Activated naive CD4-positive, alpha-beta T cell treated with anti-CD3 and anti-CD28 coated beads, Interleukin-2, amount 50 U/mL, for 72 hours (primary cell): ENCODE measurements at regions not wholly inside any gene's neighbourhood (a gene's known extent, or its start where the extent isn't known, plus 50 kb on each side); places are given as distances from the start of the nearest gene placed in this dataset.

Source experiments
- ATAC-seq, 2 donors: fragments of 150-1000 bp; cut with Tn5 transposase; 2 replicates each; pipeline ENCODE4 v1.10.0; 2021; ENCODE audit warnings: mild to moderate bottlenecking in 2 of 2, moderate library complexity in 2 of 2
- DNase-seq, 2 donors: peaks; one replicate each; pipeline ENCODE4 v3.0.0; 2021 to 2022; ENCODE audit warnings: low spot score in 2 of 2
- H3K27ac Mint-ChIP-seq, 2 donors: one replicate each; pipeline ENCODE4 v1.8.0; 2022; ENCODE audit warnings: mild to moderate bottlenecking in 2 of 2, mixed read lengths in 2 of 2
- H3K36me3 Mint-ChIP-seq, 2 donors: one replicate each; pipeline ENCODE4 v1.8.0; 2022; ENCODE audit warnings: mixed read lengths in 2 of 2
- H3K9me3 Mint-ChIP-seq, 2 donors: one replicate each; pipeline ENCODE4 v1.8.0; 2022; ENCODE audit warnings: mixed read lengths in 2 of 2

DNA sequence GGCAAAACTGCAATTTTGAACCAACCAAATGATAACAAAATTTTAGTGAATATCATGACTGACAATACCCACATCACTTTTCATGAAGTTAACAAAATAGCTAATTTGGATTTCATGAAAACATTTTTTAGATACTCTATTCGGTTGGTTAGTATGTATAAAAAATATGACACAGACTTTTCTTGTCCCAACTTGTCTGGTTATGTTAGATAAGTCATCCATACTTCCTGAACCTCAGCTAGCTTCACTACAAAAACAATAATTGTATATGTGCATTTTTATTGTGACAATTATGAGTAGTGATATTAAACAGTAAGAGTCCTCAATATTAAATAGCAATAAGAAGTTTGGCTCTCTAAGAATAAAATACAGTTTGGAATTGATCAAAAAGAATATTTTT lies 408.1 kb upstream of the DSEL start:
- no peak overlapping the region for H3K27ac Mint-ChIP-seq
- DNase-seq: no peak
- H3K36me3 Mint-ChIP-seq: no peaks in the 10 kb centered on the region
- ATAC-seq: no peak
- peaks cover 0 to 18% of the 10 kb centered on the region in 2 donors for H3K9me3 Mint-ChIP-seq

- DNase-seq (no peak), ATAC-seq (no peak)
- no peak overlapping the region for H3K27ac Mint-ChIP-seq
- H3K36me3 Mint-ChIP-seq: no peaks in the 10 kb centered on the region
- peaks cover 0 to 19% of the 10 kb centered on the region in 2 donors for H3K9me3 Mint-ChIP-seq
These were observed 402.8 kb upstream of the DSEL start for GRCh38 chr18:67919316-67919715.

GRCh38 chr18:67916097-67916496 lies 399.6 kb upstream of the DSEL start:
- no peak overlapping the region for H3K27ac Mint-ChIP-seq
- H3K36me3 Mint-ChIP-seq: no peaks in the 10 kb centered on the region
- H3K9me3 Mint-ChIP-seq: peaks cover 0 to 13% of the 10 kb centered on the region in 2 donors
- DNase-seq: no peak
- ATAC-seq: no peak

DNA sequence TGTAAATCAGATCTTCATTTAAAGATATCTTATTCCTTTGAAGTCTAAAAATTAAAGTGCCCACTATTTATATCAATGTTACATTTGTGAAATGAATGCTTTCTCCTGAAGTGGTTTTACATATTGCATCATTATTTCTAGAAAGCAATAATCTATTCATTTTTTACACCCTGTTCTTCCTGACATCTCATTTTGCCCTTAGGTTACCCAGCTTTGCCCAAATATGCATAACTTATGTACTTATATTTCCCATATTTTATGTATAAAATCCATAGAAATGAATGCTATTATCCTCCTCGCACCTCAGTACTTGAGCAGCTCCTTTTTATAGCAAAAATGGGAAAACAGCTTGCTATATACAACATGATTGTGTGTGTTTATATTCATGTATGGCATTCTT lies 396.5 kb upstream of the DSEL start:
- DNase-seq (no peak), ATAC-seq (no peak)
- Mint-ChIP-seq H3K36me3 (no peaks in the 10 kb centered on the region), H3K27ac (no peak overlapping the region), H3K9me3 (no peaks in the 10 kb centered on the region)

GRCh38 chr18:67901573-67901972 lies 385.1 kb upstream of the DSEL start:
- DNase-seq (no peak), ATAC-seq (no peak)
- Mint-ChIP-seq H3K9me3 (no peaks in the 10 kb centered on the region), H3K36me3 (no peaks in the 10 kb centered on the region), H3K27ac (no peak overlapping the region)

GRCh38 chr18:67896451-67896850 lies 379.9 kb upstream of the DSEL start:
- Mint-ChIP-seq H3K9me3 (no peaks in the 10 kb centered on the region), H3K27ac (no peak overlapping the region), H3K36me3 (no peaks in the 10 kb centered on the region)
- ATAC-seq (no peak), DNase-seq (no peak)

DNA sequence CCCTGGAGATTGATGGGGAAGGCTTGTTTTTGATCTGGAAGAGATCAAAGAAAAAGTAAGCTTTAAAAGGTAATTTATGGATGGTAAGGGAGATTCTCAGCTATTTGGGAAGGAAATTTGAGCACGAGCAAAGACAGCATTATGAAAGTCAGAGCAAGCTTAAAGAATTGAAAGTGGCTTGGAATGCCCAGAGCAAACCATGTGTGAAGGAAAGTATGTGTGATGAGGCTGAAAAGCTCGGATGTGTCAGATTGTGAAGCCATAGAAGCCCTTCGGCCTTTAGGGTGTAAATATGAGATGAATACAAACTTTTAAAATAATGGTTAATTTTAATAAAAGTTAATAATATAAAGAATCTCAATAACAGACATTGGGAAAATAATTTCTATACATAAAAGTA lies 377.4 kb upstream of the DSEL start:
- Mint-ChIP-seq H3K27ac (no peak overlapping the region), H3K9me3 (no peaks in the 10 kb centered on the region), H3K36me3 (no peaks in the 10 kb centered on the region)
- ATAC-seq: no peak
- no peak for DNase-seq

DNA sequence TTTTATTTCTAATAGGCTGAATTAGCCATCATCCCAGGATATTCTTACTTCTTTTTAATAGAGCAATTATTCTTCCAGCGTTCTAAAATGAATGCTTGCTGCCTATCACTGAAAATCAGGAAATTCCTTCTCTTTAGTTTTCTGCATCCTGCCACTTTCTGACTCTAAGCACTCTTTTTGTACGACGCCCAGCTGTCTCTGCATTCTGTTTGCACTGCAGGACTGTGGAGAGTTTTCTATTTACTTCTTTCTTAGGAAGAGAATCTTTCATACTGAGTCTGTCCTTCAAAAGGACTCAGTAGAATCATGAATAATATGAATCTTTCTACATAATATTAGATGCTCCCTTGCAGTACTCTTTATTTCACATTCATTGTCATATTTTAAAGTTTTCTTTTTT lies 360.4 kb upstream of the DSEL start:
- Mint-ChIP-seq H3K27ac (no peak overlapping the region), H3K9me3 (no peaks in the 10 kb centered on the region), H3K36me3 (no peaks in the 10 kb centered on the region)
- ATAC-seq (no peak), DNase-seq (no peak)

GRCh38 chr18:67875944-67876343 lies 359.4 kb upstream of the DSEL start:
- ATAC-seq: no peak
- Mint-ChIP-seq H3K27ac (no peak overlapping the region), H3K9me3 (no peaks in the 10 kb centered on the region), H3K36me3 (no peaks in the 10 kb centered on the region)
- no peak for DNase-seq

GRCh38 chr18:67875060-67875459 lies 358.5 kb upstream of the DSEL start:
- H3K9me3 Mint-ChIP-seq: no peaks in the 10 kb centered on the region
- H3K36me3 Mint-ChIP-seq: no peaks in the 10 kb centered on the region
- DNase-seq (no peak), ATAC-seq (no peak)
- no peak overlapping the region for H3K27ac Mint-ChIP-seq

- peaks cover 4 to 6% of the 10 kb centered on the region in 2 donors for H3K9me3 Mint-ChIP-seq
- H3K27ac Mint-ChIP-seq: no peak overlapping the region
- DNase-seq: no peak
- H3K36me3 Mint-ChIP-seq: no peaks in the 10 kb centered on the region
- no peak for ATAC-seq
These were observed 348.9 kb upstream of the DSEL start for GRCh38 chr18:67865400-67865799.

DNA sequence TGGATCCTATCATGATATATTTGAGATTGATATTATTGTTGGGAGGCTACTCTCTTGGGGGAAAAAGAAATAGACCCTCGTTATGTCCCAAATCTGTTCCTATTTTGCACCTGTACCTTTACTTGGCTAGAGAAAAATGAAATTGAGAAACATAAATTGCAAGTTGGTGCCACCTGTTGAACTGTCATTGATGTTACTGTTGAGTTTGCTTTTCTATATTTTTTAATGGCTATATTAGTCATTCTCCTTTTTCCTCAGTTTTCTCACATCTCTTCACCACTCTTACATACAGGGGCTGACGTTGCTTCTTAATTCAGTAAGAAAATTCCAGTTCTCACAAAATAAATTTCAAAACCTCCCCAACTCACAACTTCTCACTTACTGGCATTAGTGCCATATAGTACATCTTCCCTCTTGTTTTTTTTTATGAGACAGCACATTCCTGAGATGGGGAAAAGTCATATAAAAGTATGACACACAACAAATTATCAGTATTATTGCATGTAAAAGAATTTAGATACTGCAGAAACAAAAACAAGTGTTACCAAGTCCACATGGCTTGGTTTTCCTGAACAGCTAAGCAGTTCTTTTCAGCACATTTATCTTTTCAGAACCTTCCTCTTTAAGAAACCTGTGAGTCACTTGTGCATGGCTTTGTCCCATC lies 348.3 kb upstream of the DSEL start:
- H3K9me3 Mint-ChIP-seq: peaks cover 4 to 6% of the 10 kb centered on the region in 2 donors
- ATAC-seq (no peak), DNase-seq (no peak)
- H3K27ac Mint-ChIP-seq: no peak overlapping the region
- no peaks in the 10 kb centered on the region for H3K36me3 Mint-ChIP-seq

DNA sequence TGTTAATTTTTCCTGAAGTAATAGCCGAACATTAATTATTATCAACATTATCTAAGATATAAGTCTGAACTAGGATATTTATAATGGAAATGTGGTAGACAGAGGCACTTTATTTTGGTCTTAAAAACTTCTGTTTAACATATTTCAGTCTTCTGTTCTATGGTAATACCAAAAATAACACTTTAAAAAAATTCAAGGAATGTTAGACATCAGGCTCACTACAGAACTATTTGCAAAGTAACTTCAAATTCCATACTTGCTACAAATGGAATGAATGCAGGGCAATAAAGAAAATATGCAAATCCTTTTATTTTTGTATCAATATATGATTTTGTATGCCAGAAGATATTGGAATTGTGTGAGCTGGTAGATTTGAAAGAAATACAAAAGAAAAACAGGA lies 345.5 kb upstream of the DSEL start:
- no peaks in the 10 kb centered on the region for H3K36me3 Mint-ChIP-seq

DNA sequence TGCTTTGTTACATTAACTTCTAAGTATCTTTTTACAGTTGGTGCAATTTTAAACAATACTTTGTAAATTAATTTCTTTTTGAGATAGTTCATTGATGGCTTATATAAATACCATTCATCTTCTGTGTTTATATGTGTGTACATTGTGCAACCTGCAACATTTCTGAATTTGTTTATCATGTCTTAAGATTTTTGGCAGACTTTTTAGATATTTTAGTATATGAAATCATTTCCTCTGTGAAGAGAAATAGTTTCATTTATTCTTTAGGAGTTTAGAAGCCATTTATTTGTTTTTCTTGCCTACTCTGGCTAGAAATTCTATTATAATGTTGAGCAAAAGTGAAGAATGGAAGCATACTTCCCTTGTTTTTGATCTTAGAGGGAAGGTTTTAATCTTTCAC lies 337.8 kb upstream of the DSEL start:
- no peaks in the 10 kb centered on the region for H3K36me3 Mint-ChIP-seq
- no peak for ATAC-seq
- no peak for DNase-seq
- H3K27ac Mint-ChIP-seq: no peak overlapping the region
- H3K9me3 Mint-ChIP-seq: peaks cover 0 to 5% of the 10 kb centered on the region in 2 donors

More for the DNA sequence above, 345.5 kb upstream of the DSEL start:
- ATAC-seq (no peak), DNase-seq (no peak)
- Mint-ChIP-seq H3K9me3 (peaks cover 4 to 6% of the 10 kb centered on the region in 2 donors), H3K27ac (no peak overlapping the region)

GRCh38 chr18:67846422-67847098 lies 330.0 kb upstream of the DSEL start:
- Mint-ChIP-seq H3K27ac (no peak overlapping the region), H3K36me3 (no peaks in the 10 kb centered on the region), H3K9me3 (peaks cover 0 to 14% of the 10 kb centered on the region in 2 donors)
- DNase-seq: no peak
- ATAC-seq: no peak

DNA sequence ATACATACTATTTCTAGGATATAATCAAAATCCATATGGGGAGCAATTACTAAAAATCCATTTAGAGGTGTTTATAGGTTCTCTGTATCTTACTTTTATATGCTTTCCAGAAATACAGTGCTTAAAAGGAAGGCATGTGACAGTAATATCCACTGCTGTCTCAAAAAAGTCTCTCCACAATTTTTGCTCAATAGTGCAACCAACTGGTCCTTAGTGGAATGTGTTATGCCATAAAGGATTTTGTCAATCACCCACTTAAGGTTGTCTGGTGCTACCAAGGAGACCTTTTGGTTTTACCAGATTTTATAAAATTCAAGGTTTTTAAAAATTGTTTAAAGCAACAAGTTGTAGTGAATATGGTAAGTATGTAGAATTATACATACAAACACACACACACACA lies 328.5 kb upstream of the DSEL start:
- H3K36me3 Mint-ChIP-seq: no peaks in the 10 kb centered on the region
- no peak overlapping the region for H3K27ac Mint-ChIP-seq
- H3K9me3 Mint-ChIP-seq: peaks cover 0 to 14% of the 10 kb centered on the region in 2 donors
- ATAC-seq (no peak), DNase-seq (no peak)

- DNase-seq: no peak
- no peak for ATAC-seq
- Mint-ChIP-seq H3K9me3 (peaks cover 0 to 11% of the 10 kb centered on the region in 2 donors), H3K27ac (no peak overlapping the region), H3K36me3 (no peaks in the 10 kb centered on the region)
These were observed 323.9 kb upstream of the DSEL start for GRCh38 chr18:67840379-67840778.

- H3K9me3 Mint-ChIP-seq: no peaks in the 10 kb centered on the region
- DNase-seq (no peak), ATAC-seq (no peak)
- H3K36me3 Mint-ChIP-seq: no peaks in the 10 kb centered on the region
- H3K27ac Mint-ChIP-seq: no peak overlapping the region
These were observed 301.9 kb upstream of the DSEL start for GRCh38 chr18:67818432-67818831.
